ENCODE measurements at regions not wholly inside any gene's neighbourhood (a gene's known extent, or its start where the extent isn't known, plus 50 kb on each side); places are given as distances from the start of the nearest gene placed in this dataset.
"Not testable (repeated sequence)": the region's sequence is repeated elsewhere in the genome, so short reads cannot be mapped to it uniquely, and the experiment has no call there.

DNA sequence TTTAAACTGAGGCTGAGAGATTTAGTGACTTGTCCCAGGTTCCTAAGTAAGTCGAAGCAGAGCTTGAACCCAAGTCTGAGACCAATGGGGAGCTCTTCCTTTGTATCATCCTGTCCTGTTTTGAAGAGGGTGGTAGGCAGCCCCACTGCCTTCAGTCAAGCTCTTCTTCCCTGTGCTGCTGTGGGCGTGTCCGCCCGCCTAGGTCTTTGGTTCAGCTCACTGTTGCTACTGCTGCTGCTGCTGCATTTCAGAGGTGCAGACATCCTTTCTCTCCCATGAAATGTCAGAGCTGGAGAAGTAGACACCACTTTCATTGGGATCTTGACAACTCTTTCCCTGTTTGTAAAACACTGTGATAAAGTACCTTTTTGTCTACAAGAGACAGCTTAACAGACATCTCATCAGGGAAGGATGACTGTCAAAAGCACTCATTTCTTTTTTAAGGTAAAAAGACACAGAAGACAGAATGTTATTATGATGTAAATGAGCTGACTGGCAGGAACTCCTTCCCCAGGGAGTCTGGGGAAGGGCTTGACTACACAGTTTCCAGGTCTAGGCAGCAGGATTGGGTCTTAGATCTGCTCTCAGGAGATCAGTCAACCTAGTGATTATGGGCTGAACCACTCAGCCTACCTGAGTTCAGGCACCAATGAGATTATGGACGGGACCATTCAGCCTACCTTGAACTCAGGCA, 91.7 kb upstream of the TRIB2 start:
- ATAC-seq (ENCODE audit: low read depth), result no peak
- Histone ChIP-seq H3K9me3 (ENCODE audit: severe bottlenecking) (no peaks in the 10 kb centered on the region), H3K36me3 (ENCODE audit: low read depth) (no peaks in the 10 kb centered on the region), H3K4me3 (ENCODE audit: severe bottlenecking) (no peak overlapping the region), H3K4me1 (ENCODE audit: insufficient read depth, poor library complexity, severe bottlenecking) (no peaks in the 10 kb centered on the region), H3K27ac (ENCODE audit: poor library complexity, severe bottlenecking) (no peak overlapping the region), H3K27me3 (ENCODE audit: insufficient read depth, poor library complexity, severe bottlenecking) (no peaks in the 10 kb centered on the region)
- TF ChIP-seq CTCF (IDR thresholded peaks at IDR 0.05; ENCODE audit: poor library complexity, severe bottlenecking), result no peak
- DNase-seq (ENCODE audit: low spot score), result no peak

GRCh38 chr2:12628541-12628940, 88.2 kb upstream of the TRIB2 start:
- DNase-seq (ENCODE audit: low spot score); ATAC-seq (ENCODE audit: low read depth); H3K4me1 ChIP-seq (ENCODE audit: insufficient read depth, poor library complexity, severe bottlenecking); H3K36me3 ChIP-seq (ENCODE audit: low read depth); H3K9me3 ChIP-seq (ENCODE audit: severe bottlenecking); H3K4me3 ChIP-seq (ENCODE audit: severe bottlenecking); H3K27me3 ChIP-seq (ENCODE audit: insufficient read depth, poor library complexity, severe bottlenecking); H3K27ac ChIP-seq (ENCODE audit: poor library complexity, severe bottlenecking): not testable (repeated sequence)

DNA sequence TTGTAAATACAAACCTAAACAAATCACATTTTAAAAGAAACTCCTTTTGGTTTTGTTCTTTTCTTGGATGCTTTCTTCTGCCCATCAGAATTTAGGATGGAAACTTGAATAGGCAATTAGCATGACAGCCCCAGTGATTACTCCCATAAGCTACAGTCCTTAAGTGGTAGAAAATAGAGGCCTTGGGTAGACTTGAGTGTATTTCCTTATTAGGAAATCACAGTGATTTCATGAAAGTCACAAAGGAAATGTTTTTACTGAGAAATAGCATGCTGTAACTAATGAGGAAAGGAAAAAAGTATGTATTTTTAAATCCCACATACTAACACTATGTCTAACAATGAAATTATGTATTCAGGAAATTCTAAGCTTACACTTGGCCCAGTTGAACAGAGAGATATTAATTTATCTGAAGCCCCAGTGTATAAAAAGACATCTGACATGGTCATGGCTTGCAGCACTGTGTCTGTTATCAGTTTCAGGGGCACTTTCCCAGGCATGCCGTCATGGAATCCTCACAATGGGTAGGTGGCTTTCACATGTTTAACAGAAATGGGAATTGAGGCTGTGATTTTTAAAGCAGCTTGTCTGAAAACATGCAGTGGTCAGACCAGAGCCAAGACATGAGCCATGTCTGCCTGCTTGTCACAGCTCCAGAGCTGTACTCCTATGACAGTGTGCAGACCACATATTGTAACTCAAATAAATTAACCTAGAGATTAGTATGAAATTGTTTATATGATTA, 79.7 kb upstream of the TRIB2 start:
- Histone ChIP-seq H3K4me1 (ENCODE audit: insufficient read depth, poor library complexity, severe bottlenecking) (no peaks in the 10 kb centered on the region), H3K27me3 (ENCODE audit: insufficient read depth, poor library complexity, severe bottlenecking) (no peaks in the 10 kb centered on the region), H3K4me3 (ENCODE audit: severe bottlenecking) (no peak overlapping the region), H3K9me3 (ENCODE audit: severe bottlenecking) (no peaks in the 10 kb centered on the region), H3K27ac (ENCODE audit: poor library complexity, severe bottlenecking) (no peak overlapping the region), H3K36me3 (ENCODE audit: low read depth) (no peaks in the 10 kb centered on the region)
- TF ChIP-seq CTCF (IDR thresholded peaks at IDR 0.05; ENCODE audit: poor library complexity, severe bottlenecking), result no peak
- ATAC-seq (ENCODE audit: low read depth) (no peak), DNase-seq (ENCODE audit: low spot score) (no peak)

DNA sequence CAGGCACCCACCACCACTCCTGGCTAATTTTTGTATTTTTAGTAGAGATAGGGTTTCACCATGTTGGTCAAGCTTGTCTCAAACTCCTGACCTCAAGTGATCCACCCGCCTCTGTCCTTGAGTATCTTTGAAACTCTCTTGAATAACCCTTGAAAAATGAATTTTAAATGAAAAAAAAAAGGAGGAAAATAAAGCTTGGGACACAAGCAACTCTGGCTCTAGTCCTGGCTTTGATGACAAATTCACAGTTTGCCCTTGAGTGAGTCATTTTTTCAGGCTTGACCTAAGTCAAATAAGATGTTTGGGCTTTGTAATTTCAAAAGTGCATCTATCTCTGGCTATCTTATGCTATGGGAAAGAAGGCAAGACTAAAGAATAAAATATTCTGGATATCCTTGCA, 79.0 kb upstream of the TRIB2 start:
- H3K4me3 ChIP-seq (ENCODE audit: severe bottlenecking), result no peak overlapping the region
- no peak for ATAC-seq (ENCODE audit: low read depth)
- no peaks in the 10 kb centered on the region for H3K36me3 ChIP-seq (ENCODE audit: low read depth)
- H3K9me3 ChIP-seq (ENCODE audit: severe bottlenecking), result no peaks in the 10 kb centered on the region
- no peaks in the 10 kb centered on the region for H3K4me1 ChIP-seq (ENCODE audit: insufficient read depth, poor library complexity, severe bottlenecking)
- no peak for DNase-seq (ENCODE audit: low spot score)
- no peak overlapping the region for H3K27ac ChIP-seq (ENCODE audit: poor library complexity, severe bottlenecking)
- no peak for TF ChIP-seq CTCF (IDR thresholded peaks at IDR 0.05; ENCODE audit: poor library complexity, severe bottlenecking)
- H3K27me3 ChIP-seq (ENCODE audit: insufficient read depth, poor library complexity, severe bottlenecking), result no peaks in the 10 kb centered on the region

DNA sequence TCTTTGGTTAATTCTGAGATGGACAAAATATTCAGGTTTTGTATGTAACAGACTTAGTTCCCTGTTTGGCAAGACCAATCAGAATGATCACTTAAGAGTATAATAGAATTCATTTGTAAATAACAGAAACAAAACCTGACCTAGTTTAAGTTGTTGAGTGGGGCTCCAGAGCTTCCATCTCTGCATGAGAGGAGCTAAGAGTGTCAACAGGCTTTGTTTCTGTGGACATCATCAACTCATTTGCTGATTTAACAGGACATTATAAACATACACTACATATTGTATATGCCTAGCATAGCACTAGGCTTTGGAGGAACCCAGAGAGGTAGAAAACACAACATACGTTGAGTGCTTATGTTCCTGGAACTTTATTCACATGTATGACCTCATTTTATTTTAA, 75.3 kb upstream of the TRIB2 start:
- H3K4me3 ChIP-seq (ENCODE audit: severe bottlenecking), result no peak overlapping the region
- no peaks in the 10 kb centered on the region for H3K27me3 ChIP-seq (ENCODE audit: insufficient read depth, poor library complexity, severe bottlenecking)
- ATAC-seq (ENCODE audit: low read depth) (no peak), DNase-seq (ENCODE audit: low spot score) (no peak)
- H3K4me1 ChIP-seq (ENCODE audit: insufficient read depth, poor library complexity, severe bottlenecking), result no peaks in the 10 kb centered on the region
- H3K9me3 ChIP-seq (ENCODE audit: severe bottlenecking), result no peaks in the 10 kb centered on the region
- H3K27ac ChIP-seq (ENCODE audit: poor library complexity, severe bottlenecking), result no peak overlapping the region
- H3K36me3 ChIP-seq (ENCODE audit: low read depth), result no peaks in the 10 kb centered on the region
- no peak for TF ChIP-seq CTCF (IDR thresholded peaks at IDR 0.05; ENCODE audit: poor library complexity, severe bottlenecking)
